GM19372 (cell line): ENCODE measurements at regions not wholly inside any gene's neighbourhood (a gene's known extent, or its start where the extent isn't known, plus 50 kb on each side); places are given as distances from the start of the nearest gene placed in this dataset.

Experiments used
- ATAC-seq: cut with Tn5 transposase; IDR thresholded peaks from one replicate; pipeline ENCODE4 v1.9.1; 2021; ENCODE audit warnings: mild to moderate bottlenecking, low read depth, moderate library complexity; ENCODE audit not compliant: unreplicated experiment

- ATAC-seq, result no peak
Measured at GRCh38 chr13:73903561-73903960, 230.6 kb downstream of the KLF12 start.

DNA sequence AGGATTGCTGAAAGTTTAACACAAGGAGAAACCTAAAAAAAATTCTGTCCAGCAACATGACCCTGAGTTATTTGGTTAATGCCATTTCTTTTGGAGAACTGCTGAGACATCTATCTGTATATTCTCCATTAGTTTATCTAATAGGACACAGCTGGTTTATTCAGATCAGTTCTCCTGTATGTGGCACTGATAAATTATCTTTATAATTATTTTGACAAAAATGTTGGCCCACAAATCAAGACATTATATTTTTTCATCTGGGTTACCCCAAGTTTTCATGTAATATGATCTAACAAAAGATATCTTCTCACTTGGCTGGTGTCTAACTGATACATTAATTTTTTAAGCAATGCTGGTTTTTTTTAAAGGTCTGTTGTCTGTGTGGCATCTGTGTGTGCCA is 231.4 kb downstream of the KLF12 start:
- no peak for ATAC-seq

GRCh38 chr13:73902296-73902695 is 231.9 kb downstream of the KLF12 start:
- no peak for ATAC-seq

GRCh38 chr13:73901324-73902068 is 232.7 kb downstream of the KLF12 start:
- ATAC-seq, result no peak

DNA sequence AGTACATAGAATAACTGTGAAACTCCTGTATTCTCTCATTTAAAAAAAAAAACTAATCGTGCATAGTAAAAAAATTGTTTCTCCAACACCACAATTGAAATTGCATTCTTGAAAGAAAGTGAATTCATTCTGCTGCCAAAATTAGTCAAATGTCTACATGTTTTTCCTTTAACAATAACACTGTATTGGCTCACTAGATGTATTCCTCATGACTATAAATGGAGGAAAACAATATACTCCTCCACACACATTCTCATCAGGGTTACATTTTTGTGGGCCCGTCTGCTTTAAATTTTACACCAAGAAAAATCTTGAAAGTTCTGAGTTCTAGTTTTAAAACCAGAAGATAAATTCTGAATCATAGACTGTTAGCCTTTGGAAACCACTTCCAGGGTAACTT is 233.6 kb downstream of the KLF12 start:
- ATAC-seq, result no peak

DNA sequence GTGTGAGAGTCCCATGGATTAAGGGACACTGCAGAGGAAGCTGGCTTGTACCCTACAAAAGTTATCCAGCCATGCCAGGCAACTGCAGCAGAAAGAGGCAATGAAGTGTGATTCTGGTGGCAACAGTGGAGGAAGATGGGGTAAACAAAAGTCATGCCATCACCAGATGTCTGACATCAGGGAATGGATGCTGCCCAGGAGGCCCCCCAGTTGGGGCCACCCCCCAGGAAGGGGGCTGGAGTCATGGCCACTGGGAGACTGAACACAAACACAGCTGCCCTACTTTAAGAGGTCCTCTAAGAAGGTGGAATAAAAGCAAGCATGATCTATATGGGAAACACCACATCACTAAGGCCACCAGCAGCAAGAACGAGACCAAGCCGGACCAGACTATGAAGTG is 235.3 kb downstream of the KLF12 start:
- no peak for ATAC-seq

DNA sequence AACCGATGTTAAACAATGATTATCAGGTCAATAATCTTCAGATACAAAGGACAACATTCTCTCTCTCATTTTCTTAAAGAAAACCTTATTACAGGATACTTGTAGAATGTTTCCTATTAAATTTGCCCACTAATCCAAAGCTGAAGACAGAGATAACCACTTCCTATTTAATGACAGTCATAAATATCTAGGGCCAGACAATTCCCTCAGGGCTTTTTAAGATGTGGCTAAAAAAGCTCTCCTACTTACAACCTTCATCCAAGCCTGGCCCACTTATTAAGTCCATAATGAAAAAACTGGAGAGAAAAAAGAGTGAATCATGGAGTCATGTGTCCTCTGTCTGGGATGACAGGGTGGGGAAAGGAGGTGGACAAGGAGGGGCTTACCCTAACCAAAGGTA is 235.9 kb downstream of the KLF12 start:
- ATAC-seq, result no peak

DNA sequence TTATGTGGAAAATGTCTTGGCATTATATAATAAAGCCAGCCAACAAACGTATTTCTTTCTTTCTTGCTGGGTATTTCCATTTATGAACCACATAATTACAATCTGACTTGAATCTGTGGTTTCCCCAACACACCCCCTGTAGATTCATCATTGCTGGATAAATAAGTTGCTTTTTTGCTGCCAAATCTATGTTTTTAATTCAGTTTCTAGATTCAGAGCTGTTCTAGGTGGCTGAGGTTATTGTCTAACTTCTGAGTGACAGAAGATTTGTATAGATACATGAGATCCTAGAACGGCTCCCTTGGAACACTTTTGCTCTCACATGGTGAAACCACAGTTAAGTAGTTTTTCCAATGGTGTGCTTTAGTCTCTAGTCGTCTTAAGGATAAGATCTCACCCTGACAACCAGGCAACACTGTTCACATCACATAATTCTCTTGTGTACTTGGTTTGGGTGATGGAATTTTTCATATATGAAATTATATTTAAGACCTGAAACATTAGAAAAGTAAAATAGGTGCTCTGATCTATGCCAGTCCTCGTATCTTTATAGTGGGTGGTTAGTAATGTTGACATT is 239.1 kb downstream of the KLF12 start:
- no peak for ATAC-seq

- ATAC-seq, result no peak
Measured at GRCh38 chr13:73893833-73894232, 240.4 kb downstream of the KLF12 start.

- no peak for ATAC-seq
Measured at GRCh38 chr13:73891805-73892204, 242.4 kb downstream of the KLF12 start.

- no peak for ATAC-seq
Measured at GRCh38 chr13:73883162-73883561, 251.0 kb downstream of the KLF12 start.

GRCh38 chr13:73880365-73880764 is 253.8 kb downstream of the KLF12 start:
- no peak for ATAC-seq

DNA sequence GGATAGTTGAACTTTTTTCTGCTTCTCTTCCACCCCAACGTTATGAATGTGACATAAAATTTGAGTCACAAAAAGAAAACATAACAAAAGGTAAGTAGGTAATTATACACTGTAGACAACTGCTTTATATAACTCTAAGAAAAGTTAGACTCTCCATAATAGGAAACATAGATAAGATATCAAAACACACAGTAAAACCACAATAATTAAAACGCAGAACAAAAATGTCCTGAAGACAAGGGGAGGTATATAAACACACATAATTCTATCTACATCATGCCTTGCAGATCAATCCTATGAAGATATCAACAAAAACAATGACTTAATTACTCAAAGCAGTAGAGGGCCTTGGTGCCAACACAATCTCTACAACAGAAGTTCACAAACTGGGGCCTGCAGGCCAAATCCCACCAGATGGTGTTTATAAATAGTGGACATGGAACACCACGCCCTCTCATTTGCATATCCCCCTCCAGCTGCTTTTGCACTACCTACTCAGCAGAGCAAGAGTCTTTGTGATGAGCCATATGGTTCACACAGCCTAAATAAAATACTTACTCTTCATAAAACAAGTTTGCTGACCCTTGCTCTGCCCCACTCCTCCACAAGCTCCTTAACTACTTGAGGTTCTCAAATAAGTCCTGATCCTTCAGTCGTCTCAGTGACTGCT is 254.7 kb downstream of the KLF12 start:
- ATAC-seq, result no peak

DNA sequence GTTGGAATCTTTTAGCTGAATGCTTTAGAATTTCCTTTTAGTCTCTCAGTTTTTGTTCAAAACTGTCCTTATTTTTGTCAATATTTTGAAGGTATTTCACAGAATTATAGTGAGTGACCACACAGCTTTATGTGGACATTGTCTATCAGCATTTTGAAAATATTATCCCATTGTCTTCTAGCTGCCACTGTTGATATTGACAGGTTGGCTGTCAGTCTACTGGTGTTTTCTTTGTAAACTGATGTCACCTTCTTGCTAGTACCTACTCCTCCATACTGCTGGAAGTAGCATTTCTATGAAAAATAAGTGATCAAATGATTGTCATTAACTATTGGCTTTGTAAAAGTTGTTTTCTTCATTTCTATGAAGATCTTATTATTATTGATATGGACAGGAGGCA is 256.8 kb downstream of the KLF12 start:
- no peak for ATAC-seq

DNA sequence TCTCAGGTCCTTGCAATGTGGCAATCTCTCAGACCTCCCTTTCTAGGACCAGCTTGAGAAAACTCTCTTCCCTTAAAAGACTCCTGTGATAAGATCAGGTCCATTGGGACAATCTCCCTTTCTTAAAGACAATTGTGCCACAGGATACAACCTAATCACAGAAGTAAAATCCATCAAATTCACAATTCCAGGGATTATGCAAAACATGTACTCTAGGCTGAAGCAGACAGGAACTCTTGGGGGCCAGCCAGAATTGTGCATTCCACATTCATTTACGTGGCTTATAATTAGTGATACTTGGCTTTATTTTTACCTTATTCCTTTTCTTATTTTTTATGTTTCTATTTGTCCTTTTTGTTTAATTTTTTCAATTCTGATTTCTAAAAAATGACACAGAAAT is 257.9 kb downstream of the KLF12 start:
- ATAC-seq, result no peak

DNA sequence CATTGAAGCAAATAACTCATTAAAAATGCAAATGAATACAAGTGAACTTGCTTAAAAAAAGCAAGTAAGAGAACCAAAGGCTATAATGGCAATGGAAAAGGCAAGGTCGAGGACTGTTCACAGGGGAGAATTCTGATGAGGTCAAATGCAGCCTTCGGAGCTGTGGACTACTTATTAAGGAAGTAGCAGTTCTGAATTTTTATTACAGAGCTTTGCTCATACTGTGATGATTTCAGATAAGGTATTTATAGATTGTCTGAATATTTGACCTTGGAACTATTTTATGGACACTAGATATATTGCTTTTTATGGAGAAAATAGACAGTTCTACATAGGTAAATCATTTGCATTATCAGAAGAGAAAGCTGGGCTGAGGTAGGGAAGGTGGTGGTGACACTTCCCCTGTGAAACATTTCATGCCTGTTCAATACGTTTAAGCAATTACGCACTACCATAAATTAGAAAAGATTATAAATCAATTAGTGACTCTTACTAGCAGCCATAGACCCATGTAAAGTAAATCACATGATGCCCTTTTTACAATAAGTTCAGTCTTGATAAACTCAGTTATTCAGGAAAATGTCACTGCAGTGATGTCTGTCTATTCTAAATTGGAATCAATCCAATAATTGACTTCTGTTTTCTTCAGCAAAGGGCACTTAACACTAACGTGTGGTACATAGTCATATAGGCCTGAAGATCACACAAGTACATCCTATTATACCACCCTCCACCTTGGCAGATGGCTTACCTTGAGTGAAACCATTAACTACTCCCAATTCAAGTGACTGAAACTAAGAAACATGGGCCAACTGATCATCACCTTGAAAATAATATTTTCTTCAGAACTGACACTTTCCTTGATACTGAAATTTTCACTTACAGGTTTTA is 260.0 kb downstream of the KLF12 start:
- no peak for ATAC-seq

- ATAC-seq, result no peak
Measured at GRCh38 chr13:73872397-73872796, 261.8 kb downstream of the KLF12 start.

DNA sequence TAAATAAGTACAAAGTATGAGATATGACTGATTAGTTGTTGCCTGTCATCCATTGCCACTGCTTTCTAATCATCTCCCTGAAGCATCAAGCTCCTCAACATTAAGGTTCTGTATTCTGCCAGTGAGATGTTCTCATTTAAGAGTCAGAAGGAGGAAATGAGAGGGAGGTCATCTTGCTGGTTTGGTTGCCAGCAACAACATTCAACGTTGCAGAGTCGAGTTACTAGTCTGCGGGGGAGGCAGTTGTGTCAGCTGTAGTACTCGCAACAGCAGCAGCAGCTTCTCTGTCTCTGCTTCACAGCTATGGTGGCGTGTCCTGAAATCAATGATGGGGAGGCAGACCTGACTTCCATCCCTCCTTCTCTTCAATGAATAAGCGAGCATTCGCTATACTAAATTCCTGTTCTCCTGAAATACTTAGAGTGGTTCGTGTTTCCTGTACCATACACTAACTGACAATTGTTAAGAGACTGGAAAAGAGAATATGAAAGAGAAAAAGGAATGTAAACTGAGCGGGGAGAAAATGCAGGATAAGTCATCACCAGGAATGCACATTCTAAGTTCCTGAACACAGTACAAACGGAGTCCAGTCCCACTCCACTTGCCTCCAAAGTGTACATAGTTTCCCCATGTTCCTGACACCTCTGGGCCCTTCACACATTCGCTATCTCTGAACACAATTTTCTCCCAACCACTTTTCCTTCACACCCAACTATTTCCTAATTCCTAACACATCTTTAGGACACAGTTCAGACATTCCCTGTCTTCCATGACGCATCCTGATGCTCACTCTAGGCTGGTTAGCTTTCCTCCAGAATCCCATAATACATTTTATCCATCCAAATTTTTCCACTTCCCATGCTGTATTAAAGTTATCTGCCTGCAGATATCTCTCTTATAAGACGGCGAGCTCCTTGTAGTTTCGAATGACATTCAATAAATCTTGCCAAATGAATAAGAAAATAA is 263.0 kb downstream of the KLF12 start:
- ATAC-seq, result peak; percentile 47

DNA sequence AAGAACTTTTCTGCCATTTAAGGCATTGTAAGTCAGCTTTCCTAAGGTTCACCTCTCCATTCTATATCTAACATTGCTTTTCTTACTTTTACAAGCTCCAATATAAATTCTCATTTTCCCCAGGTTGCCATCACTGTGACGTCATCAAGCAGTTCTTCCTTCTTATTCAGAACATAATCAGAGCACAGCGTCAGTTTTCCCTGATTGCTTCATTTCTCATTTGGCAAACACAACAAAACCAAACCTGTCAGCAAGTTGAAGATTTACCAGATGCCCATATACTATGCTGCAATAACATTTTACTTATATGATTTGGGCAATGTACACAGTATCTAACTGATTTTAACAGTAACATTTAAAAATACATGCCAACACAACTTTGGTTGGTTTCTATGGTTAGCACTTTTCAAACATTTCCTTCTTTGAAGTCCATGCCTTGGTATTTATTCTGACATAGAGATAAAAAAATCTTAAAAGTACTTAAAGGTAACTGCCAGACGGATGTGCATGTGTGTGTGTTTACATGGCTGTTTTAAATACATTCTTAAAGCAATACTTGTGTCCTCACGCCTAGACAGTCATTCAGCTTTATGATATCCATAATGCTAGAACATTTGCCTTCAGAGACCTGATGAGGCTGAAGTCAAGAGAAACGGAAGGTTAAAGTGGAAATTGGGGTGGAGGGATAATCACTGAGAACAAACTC is 264.0 kb downstream of the KLF12 start:
- no peak for ATAC-seq
